PC-3 (cell line): ENCODE measurements at regions not wholly inside any gene's neighbourhood (a gene's known extent, or its start where the extent isn't known, plus 50 kb on each side); places are given as distances from the start of the nearest gene placed in this dataset.

ENCODE experiments used
- ATAC-seq: fragments of 200-7000 bp; cut with Tn5 transposase; 2 replicates; pipeline ENCODE4 v1.9.1; 2020; ENCODE audit warnings: mild to moderate bottlenecking, moderate library complexity
- BruUV-seq: library from RNA; stranded (reverse); fragments of 400-500 nt; replicated peaks from 2 replicates; lab custom pipeline; 2021; lab: Mats Ljungman, UMichigan
- CTCF ChIA-PET: fragments of 300-600 bp; sonication (Branson Sonifier 250); formaldehyde crosslinking; loops from one replicate; lab custom pipeline; 2022; ENCODE audit warnings: antibody characterized with exemption; lab: Charles Lee
- POLR2A ChIA-PET: fragments of 300-600 bp; sonication (Branson Sonifier 250); formaldehyde crosslinking; loops from one replicate; lab custom pipeline; 2022; ENCODE audit warnings: antibody characterized with exemption; ENCODE audit not compliant: unreplicated experiment; lab: Charles Lee
- DNase-seq: peaks from one replicate; pipeline ENCODE4 v3.0.0-alpha.2; 2015
- H2AFZ ChIP-seq: fragments of 300-600 bp; sonication (generic); 2 replicates; pipeline ENCODE4 v1.6.0; 2016; ENCODE audit warnings: antibody characterized with exemption, low read length
- H3F3A ChIP-seq: fragments of 300-600 bp; sonication (generic); one replicate; pipeline ENCODE4 v1.6.0; 2017; ENCODE audit warnings: antibody characterized with exemption, low read length, control low read depth, mild to moderate bottlenecking; ENCODE audit not compliant: unreplicated experiment
- H3K27ac ChIP-seq: fragments of 300-600 bp; sonication (generic); 2 replicates; pipeline ENCODE4 v1.5.1; 2016; ENCODE audit warnings: mild to moderate bottlenecking, low read length
- H3K27me3 ChIP-seq: fragments of 300-600 bp; sonication (generic); 2 replicates; pipeline ENCODE4 v1.6.1; 2016; ENCODE audit warnings: low read length, mixed read lengths
- H3K36me3 ChIP-seq: fragments of 300-600 bp; sonication (generic); 2 replicates; pipeline ENCODE4 v1.6.1; 2016; ENCODE audit warnings: low read depth, mixed run types, low read length, mixed read lengths
- H3K4me1 ChIP-seq: fragments of 300-600 bp; sonication (generic); 2 replicates; pipeline ENCODE4 v1.5.1; 2016; ENCODE audit warnings: low read length; ENCODE audit not compliant: insufficient read depth
- H3K4me2 ChIP-seq: fragments of 300-600 bp; sonication (generic); 2 replicates; pipeline ENCODE4 v1.6.0; 2016; ENCODE audit warnings: low read length
- H3K4me3 ChIP-seq: fragments of 300-600 bp; sonication (generic); 2 replicates; pipeline ENCODE4 v1.5.1; 2016; ENCODE audit warnings: mild to moderate bottlenecking, low read length, mixed read lengths
- H3K79me2 ChIP-seq: fragments of 300-600 bp; sonication (generic); 2 replicates; pipeline ENCODE4 v1.6.1; 2017; ENCODE audit warnings: low read length, mixed read lengths
- H3K9ac ChIP-seq: fragments of 300-600 bp; sonication (generic); 2 replicates; pipeline ENCODE4 v1.6.0; 2016; ENCODE audit warnings: mild to moderate bottlenecking, low read length
- H3K9me2 ChIP-seq: fragments of 300-600 bp; sonication (generic); replicated peaks from 2 replicates; pipeline ENCODE4 v1.6.1; 2016; ENCODE audit warnings: mixed run types, low read length, mixed read lengths
- H3K9me3 ChIP-seq: fragments of 300-600 bp; sonication (generic); 2 replicates; pipeline ENCODE4 v1.6.1; 2016; ENCODE audit warnings: low read length, mixed read lengths
- H4K20me1 ChIP-seq: fragments of 300-600 bp; sonication (generic); 2 replicates; pipeline ENCODE4 v1.6.1; 2016; ENCODE audit warnings: low read length, mixed read lengths
- CTCF ChIP-seq: fragments of 300-600 bp; sonication (generic); conservative IDR thresholded peaks from 2 replicates; pipeline ENCODE4 v1.5.1; 2017; ENCODE audit warnings: antibody characterized with exemption, low read depth, mild to moderate bottlenecking, low read length
- EZH2 ChIP-seq: fragments of 300-600 bp; sonication (generic); IDR thresholded peaks from one replicate; pipeline ENCODE4 v1.6.1; 2017; ENCODE audit warnings: antibody characterized with exemption, mild to moderate bottlenecking, low read length; ENCODE audit not compliant: unreplicated experiment
- EZH2phosphoT487 ChIP-seq: fragments of 300-600 bp; sonication (generic); IDR thresholded peaks from 2 replicates; pipeline ENCODE4 v1.6.1; 2018; ENCODE audit warnings: mild to moderate bottlenecking, antibody characterized with exemption, low read length, borderline replicate concordance
- intact Hi-C: fragments of 100-400 bp; cut with micrococcal nuclease; formaldehyde crosslinking; loops from 2 replicates; pipeline ENCODE4 v1.9.0; 2023

- H3K36me3 ChIP-seq: no peaks in the 10 kb centered on the region
- H3K9me2 ChIP-seq: no peaks in the 10 kb centered on the region
- H3K4me2 ChIP-seq: no peak overlapping the region
- peaks cover 68% of the 10 kb centered on the region for H3K27me3 ChIP-seq
- no peak for ATAC-seq
- H3F3A ChIP-seq: no peaks in the 10 kb centered on the region
- intact Hi-C loops: no loop called here
- no peak overlapping the region for H2AFZ ChIP-seq
- no peaks in the 10 kb centered on the region for H4K20me1 ChIP-seq
- no peak overlapping the region for H3K4me3 ChIP-seq
- H3K27ac ChIP-seq: no peak overlapping the region
- no peaks in the 10 kb centered on the region for H3K9me3 ChIP-seq
- H3K9ac ChIP-seq: no peak overlapping the region
- no peak for TF ChIP-seq EZH2phosphoT487
- no peak for TF ChIP-seq EZH2
- no peak for TF ChIP-seq CTCF
- no peaks in the 10 kb centered on the region for H3K79me2 ChIP-seq
- ChIA-PET POLR2A (no interaction called here), CTCF (no interaction called here)
- H3K4me1 ChIP-seq: no peaks in the 10 kb centered on the region
- no TSS peak for BruUV-seq
- DNase-seq: no peak
Observed at GRCh38 chr20:20977786-20978185, 128.4 kb downstream of the LINC00237 start.

GRCh38 chr20:20972490-20972889 is 133.7 kb downstream of the LINC00237 start:
- ChIA-PET POLR2A (no interaction called here), CTCF (no interaction called here)
- intact Hi-C loops: no loop called here
- DNase-seq: no peak
- no peak for TF ChIP-seq EZH2phosphoT487
- no peak for TF ChIP-seq CTCF
- no peaks in the 10 kb centered on the region for H3K4me1 ChIP-seq
- H3K36me3 ChIP-seq: no peaks in the 10 kb centered on the region
- ATAC-seq: no peak
- H3F3A ChIP-seq: no peaks in the 10 kb centered on the region
- H3K4me3 ChIP-seq: no peak overlapping the region
- H3K4me2 ChIP-seq: no peak overlapping the region
- peaks cover 98% of the 10 kb centered on the region for H3K27me3 ChIP-seq
- no peaks in the 10 kb centered on the region for H3K79me2 ChIP-seq
- BruUV-seq: no TSS peak
- no peak overlapping the region for H3K9ac ChIP-seq
- no peaks in the 10 kb centered on the region for H3K9me2 ChIP-seq
- no peaks in the 10 kb centered on the region for H4K20me1 ChIP-seq
- no peak overlapping the region for H2AFZ ChIP-seq
- no peaks in the 10 kb centered on the region for H3K9me3 ChIP-seq
- H3K27ac ChIP-seq: no peak overlapping the region

- DNase-seq (no peak), ATAC-seq (no peak)
- no peak overlapping the region for H2AFZ ChIP-seq
- TF ChIP-seq EZH2phosphoT487 (0 out of 2 replicates have a peak, but pooled peaks have one; percentile 9), CTCF (no peak), EZH2 (no peak)
- ChIA-PET CTCF (no interaction called here), POLR2A (no interaction called here)
- no peaks in the 10 kb centered on the region for H4K20me1 ChIP-seq
- peaks cover 98% of the 10 kb centered on the region for H3K27me3 ChIP-seq
- no peak overlapping the region for H3K4me2 ChIP-seq
- no peaks in the 10 kb centered on the region for H3K36me3 ChIP-seq
- H3K9me2 ChIP-seq: no peaks in the 10 kb centered on the region
- BruUV-seq: no TSS peak
- no peaks in the 10 kb centered on the region for H3F3A ChIP-seq
- H3K79me2 ChIP-seq: no peaks in the 10 kb centered on the region
- no peak overlapping the region for H3K9ac ChIP-seq
- intact Hi-C loops: no loop called here
- H3K27ac ChIP-seq: no peak overlapping the region
- H3K4me1 ChIP-seq: no peaks in the 10 kb centered on the region
- no peaks in the 10 kb centered on the region for H3K9me3 ChIP-seq
- no peak overlapping the region for H3K4me3 ChIP-seq
Observed at GRCh38 chr20:20971810-20972209, 134.3 kb downstream of the LINC00237 start.
